GM12878 (cell line): ENCODE measurements at regions not wholly inside any gene's neighbourhood (a gene's known extent, or its start where the extent isn't known, plus 50 kb on each side); places are given as distances from the start of the nearest gene placed in this dataset.

Experiments used
- ATAC-seq: fragments of 200-7000 bp; cut with Tn5 transposase; 3 replicates; pipeline ENCODE4 v1.9.1; 2020; ENCODE audit warnings: mild to moderate bottlenecking, moderate library complexity
- BruUV-seq: library from RNA; stranded (reverse); fragments of 400-500 nt; replicated peaks from 2 replicates; lab custom pipeline; 2021; lab: Mats Ljungman, UMichigan
- CTCF ChIA-PET: fragments of 300-600 bp; sonication (Branson Sonifier 250); formaldehyde crosslinking; extraction: SDS; loops from one replicate; lab custom pipeline; 2021; ENCODE audit warnings: inconsistent platforms; lab: Yijun Ruan, JAX
- POLR2A ChIA-PET: fragments of 350-600 bp; formaldehyde crosslinking; extraction: SDS; loops from one replicate; lab custom pipeline; 2021; ENCODE audit warnings: inconsistent platforms; lab: Charles Lee
- RAD21 ChIA-PET: fragments of 300-600 bp; sonication (Branson Sonifier 250); formaldehyde crosslinking; loops from one replicate; lab custom pipeline; 2023; ENCODE audit warnings: antibody characterized with exemption; ENCODE audit not compliant: unreplicated experiment; lab: Charles Lee
- SMC1A ChIA-PET: fragments of 300-600 bp; sonication (Branson Sonifier 250); formaldehyde crosslinking; loops from one replicate; lab custom pipeline; 2023; ENCODE audit not compliant: unreplicated experiment, uncharacterized antibody; lab: Charles Lee
- DNase-seq: peaks from one replicate; pipeline ENCODE4 v3.0.0-alpha.2; 2011; ENCODE audit warnings: low read depth, low spot score
- FAIRE-seq: peaks from 3 replicates; lab custom pipeline; 2011; peaks lifted over from hg19 to GRCh38; lab: Jason Lieb, UNC
- H2AFZ ChIP-seq: 2 replicates; pipeline ENCODE4 v1.6.0; 2011; ENCODE audit warnings: low read depth, low read length, control low read depth; ENCODE audit not compliant: control insufficient read depth
- H3K27ac ChIP-seq: 2 replicates; pipeline ENCODE4 v1.5.1; 2011; ENCODE audit warnings: control low read depth; ENCODE audit not compliant: control insufficient read depth, insufficient read depth
- H3K27me3 ChIP-seq, 2 experiments: replicated peaks in 1 of 2; 2 replicates each; pipeline versions ENCODE4 v1.6.0 to v1.6.1; 2011; ENCODE audit warnings: low read length in 1 of 2; ENCODE audit not compliant: control insufficient read depth in 2 of 2, insufficient read depth in 2 of 2
- H3K36me3 ChIP-seq, 2 experiments: 2 replicates each; pipeline ENCODE4 v1.5.1; 2011; ENCODE audit warnings: low read length in 1 of 2; ENCODE audit not compliant: control insufficient read depth in 2 of 2, insufficient read depth in 2 of 2
- H3K4me1 ChIP-seq: 2 replicates; pipeline ENCODE4 v1.6.1; 2011; ENCODE audit warnings: mild to moderate bottlenecking, low read length, moderate library complexity, mixed read lengths; ENCODE audit not compliant: control insufficient read depth, insufficient read depth
- H3K4me2 ChIP-seq: 2 replicates; pipeline ENCODE4 v1.6.0; 2011; ENCODE audit warnings: control low read depth; ENCODE audit not compliant: control insufficient read depth, insufficient read depth
- H3K4me3 ChIP-seq: fragments of 200-600 bp; sonication (generic); 2 replicates; pipeline ENCODE4 v1.5.1; 2016
- H3K79me2 ChIP-seq: 2 replicates; pipeline ENCODE4 v1.6.0; 2011; ENCODE audit warnings: low read length; ENCODE audit not compliant: control insufficient read depth, insufficient read depth
- H3K9ac ChIP-seq: 2 replicates; pipeline ENCODE4 v1.8.0; 2011; ENCODE audit warnings: low read length, control low read depth, mixed read lengths; ENCODE audit not compliant: control insufficient read depth, insufficient read depth
- H3K9me3 ChIP-seq: replicated peaks from 3 replicates; pipeline ENCODE4 v1.5.1; 2011; ENCODE audit warnings: mild to moderate bottlenecking, low read length; ENCODE audit not compliant: control insufficient read depth, insufficient read depth
- H4K20me1 ChIP-seq: 2 replicates; pipeline ENCODE4 v1.6.0; 2011; ENCODE audit not compliant: control insufficient read depth, insufficient read depth
- ATF2 ChIP-seq: IDR thresholded peaks from 2 replicates; pipeline ENCODE4 v1.6.1; 2012; ENCODE audit warnings: low read length, inconsistent platforms
- BHLHE40 ChIP-seq, 2 experiments: fragments of 450-650 bp in 1 of 2; IDR thresholded peaks; 2 replicates each; pipeline ENCODE4 v1.6.1; 2011 to 2017; ENCODE audit warnings: low read depth in 2 of 2, borderline replicate concordance in 1 of 2, improper control_type of control experiment in 1 of 2, low read length in 1 of 2, mild to moderate bottlenecking in 1 of 2
- MEF2A ChIP-seq: IDR thresholded peaks from 2 replicates; pipeline ENCODE4 v1.6.1; 2011; ENCODE audit warnings: low read depth, mild to moderate bottlenecking, low read length, moderate library complexity; ENCODE audit not compliant: insufficient read depth
- NFIC ChIP-seq: IDR thresholded peaks from 2 replicates; pipeline ENCODE4 v1.6.1; 2012; ENCODE audit warnings: low read depth, mild to moderate bottlenecking, inconsistent platforms, low read length, moderate library complexity
- SREBF2 ChIP-seq: IDR thresholded peaks from 2 replicates; pipeline ENCODE4 v1.6.1; 2012; ENCODE audit warnings: mild to moderate bottlenecking, low read length
- TCF7 ChIP-seq: IDR thresholded peaks from 2 replicates; pipeline ENCODE4 v1.6.1; 2014; ENCODE audit warnings: antibody characterized with exemption, borderline replicate concordance
- WRNIP1 ChIP-seq: IDR thresholded peaks from 2 replicates; pipeline ENCODE4 v1.6.1; 2011; ENCODE audit warnings: low read depth, low read length, improper control_type of control experiment, borderline replicate concordance
- ZBTB33 ChIP-seq: fragments of 450-650 bp; IDR thresholded peaks from 2 replicates; pipeline ENCODE4 v1.6.1; 2017; ENCODE audit warnings: mild to moderate bottlenecking
- ZSCAN29 ChIP-seq: fragments of 450-650 bp; IDR thresholded peaks from 2 replicates; pipeline ENCODE4 v1.6.1; 2017; ENCODE audit warnings: mild to moderate bottlenecking, moderate library complexity
- WGBS: methylation state at CpG from one replicate; pipeline ENCODE4 v1.1.6; 2016; ENCODE audit warnings: low lambda C conversion rate; ENCODE audit not compliant: insufficient replicate concordance, insufficient coverage; ENCODE audit errors: missing lambda C conversion rate; 5-methylcytosine and 5-hydroxymethylcytosine counted together
- in situ Hi-C: fragments of 300-500 bp; cut with MboI; formaldehyde crosslinking; loops from 9 replicates; pipeline ENCODE4 v1.14.3; 2018; ENCODE audit warnings: mixed read lengths
- intact Hi-C: fragments of 100-400 bp; cut with micrococcal nuclease; formaldehyde crosslinking; loops from one replicate; pipeline ENCODE4 v1.14.2; 2022; ENCODE audit not compliant: unreplicated experiment
- TF ChIP-seq, protein P1 (sequence below): fragments of 450-650 bp; IDR thresholded peaks from 2 replicates; pipeline ENCODE4 v1.6.1; 2016; ENCODE audit warnings: mild to moderate bottlenecking, moderate library complexity, borderline replicate concordance

GRCh38 chr14:61177279-61178225, 103.6 kb downstream of the TMEM30B start:
- H4K20me1 ChIP-seq, result no peaks in the 10 kb centered on the region
- TF ChIP-seq BHLHE40 (IDR thresholded peaks at IDR 0.05; ENCODE audit: borderline replicate concordance in 1 of 2, low read depth in 2 of 2, low read length in 1 of 2) (no peak), TCF7 (no peak), WRNIP1 (no peak), MEF2A (no peak), ATF2 (no peak), ZSCAN29 (no peak), SREBF2 (no peak), NFIC (no peak), ZBTB33 (no peak)
- TF ChIP-seq, protein P1, sequence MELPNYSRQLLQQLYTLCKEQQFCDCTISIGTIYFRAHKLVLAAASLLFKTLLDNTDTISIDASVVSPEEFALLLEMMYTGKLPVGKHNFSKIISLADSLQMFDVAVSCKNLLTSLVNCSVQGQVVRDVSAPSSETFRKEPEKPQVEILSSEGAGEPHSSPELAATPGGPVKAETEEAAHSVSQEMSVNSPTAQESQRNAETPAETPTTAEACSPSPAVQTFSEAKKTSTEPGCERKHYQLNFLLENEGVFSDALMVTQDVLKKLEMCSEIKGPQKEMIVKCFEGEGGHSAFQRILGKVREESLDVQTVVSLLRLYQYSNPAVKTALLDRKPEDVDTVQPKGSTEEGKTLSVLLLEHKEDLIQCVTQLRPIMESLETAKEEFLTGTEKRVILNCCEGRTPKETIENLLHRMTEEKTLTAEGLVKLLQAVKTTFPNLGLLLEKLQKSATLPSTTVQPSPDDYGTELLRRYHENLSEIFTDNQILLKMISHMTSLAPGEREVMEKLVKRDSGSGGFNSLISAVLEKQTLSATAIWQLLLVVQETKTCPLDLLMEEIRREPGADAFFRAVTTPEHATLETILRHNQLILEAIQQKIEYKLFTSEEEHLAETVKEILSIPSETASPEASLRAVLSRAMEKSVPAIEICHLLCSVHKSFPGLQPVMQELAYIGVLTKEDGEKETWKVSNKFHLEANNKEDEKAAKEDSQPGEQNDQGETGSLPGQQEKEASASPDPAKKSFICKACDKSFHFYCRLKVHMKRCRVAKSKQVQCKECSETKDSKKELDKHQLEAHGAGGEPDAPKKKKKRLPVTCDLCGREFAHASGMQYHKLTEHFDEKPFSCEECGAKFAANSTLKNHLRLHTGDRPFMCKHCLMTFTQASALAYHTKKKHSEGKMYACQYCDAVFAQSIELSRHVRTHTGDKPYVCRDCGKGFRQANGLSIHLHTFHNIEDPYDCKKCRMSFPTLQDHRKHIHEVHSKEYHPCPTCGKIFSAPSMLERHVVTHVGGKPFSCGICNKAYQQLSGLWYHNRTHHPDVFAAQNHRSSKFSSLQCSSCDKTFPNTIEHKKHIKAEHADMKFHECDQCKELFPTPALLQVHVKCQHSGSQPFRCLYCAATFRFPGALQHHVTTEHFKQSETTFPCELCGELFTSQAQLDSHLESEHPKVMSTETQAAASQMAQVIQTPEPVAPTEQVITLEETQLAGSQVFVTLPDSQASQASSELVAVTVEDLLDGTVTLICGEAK, result no peak
- no peaks in the 10 kb centered on the region for H3K36me3 ChIP-seq
- no peak overlapping the region for H3K4me3 ChIP-seq
- FAIRE-seq, result no peak
- peak; percentile 12; the same call in 2 of the 3 replicates for ATAC-seq
- RAD21 ChIA-PET, result interaction anchor here (0.8 to 1.2 kb wide), 2 partner anchors 74 to 88 kb away, joined by 3 read pairs; no protein-coding TSS in a partner anchor
- no peaks in the 10 kb centered on the region for H3K79me2 ChIP-seq
- peak overlapping the region; percentile 67 for H2AFZ ChIP-seq
- intact Hi-C loops (no loop called here), in situ Hi-C loops (no loop called here)
- no peaks in the 10 kb centered on the region; the same call in 2 of the 3 replicates for H3K9me3 ChIP-seq
- no peak overlapping the region for H3K9ac ChIP-seq
- H3K27me3 ChIP-seq, result no peaks in the 10 kb centered on the region
- H3K4me2 ChIP-seq, result peak overlapping the region; percentile 40; the same call in 1 of the 2 replicates
- CTCF ChIA-PET, result no interaction called here
- POLR2A ChIA-PET, result interaction anchor here (0.7 kb wide), 1 partner anchor 9 kb away, joined by 4 read pairs; no protein-coding TSS in a partner anchor
- SMC1A ChIA-PET, result interaction anchor here (0.8 to 1.6 kb wide), 4 partner anchors 9 to 53 kb away, joined by 3 to 5 read pairs (median 4); no protein-coding TSS in a partner anchor
- peak overlapping the region; percentile 19 for H3K27ac ChIP-seq
- H3K4me1 ChIP-seq, result peaks cover 7% of the 10 kb centered on the region
- DNase-seq, result no peak
- no TSS peak for BruUV-seq
- WGBS, result 52% methylated on average over 14 of the region's 14 CpGs
